Lower lobe of right lung (tissue), 2 donors: ENCODE measurements at regions not wholly inside any gene's neighbourhood (a gene's known extent, or its start where the extent isn't known, plus 50 kb on each side); places are given as distances from the start of the nearest gene placed in this dataset.

Source experiments
- ATAC-seq, 2 donors: fragments of 200-7000 bp; cut with Tn5 transposase; one replicate each; pipeline ENCODE4 v1.9.1; 2020 to 2022; ENCODE audit warnings: mild to moderate bottlenecking in 2 of 2, moderate library complexity in 2 of 2
- DNase-seq: peaks from one replicate; pipeline ENCODE4 v3.0.0-alpha.2; 2020
- H3K27ac ChIP-seq: fragments of 200-600 bp; one replicate; pipeline ENCODE4 v1.8.0; 2022
- H3K27me3 ChIP-seq: fragments of 200-600 bp; one replicate; pipeline ENCODE4 v1.8.0; 2022; ENCODE audit warnings: low read depth
- H3K36me3 ChIP-seq: fragments of 200-600 bp; one replicate; pipeline ENCODE4 v1.8.0; 2022; ENCODE audit warnings: mild to moderate bottlenecking
- H3K4me1 ChIP-seq: fragments of 200-600 bp; one replicate; pipeline ENCODE4 v1.8.0; 2022
- H3K4me3 ChIP-seq: fragments of 200-600 bp; one replicate; pipeline ENCODE4 v1.8.0; 2022; ENCODE audit warnings: mild to moderate bottlenecking
- H3K9me3 ChIP-seq: fragments of 200-600 bp; one replicate; pipeline ENCODE4 v1.8.0; 2022
- intact Hi-C: fragments of 100-400 bp; cut with DNase I; formaldehyde crosslinking; loops from one replicate; pipeline ENCODE4 v1.11.0; 2022
- TF ChIP-seq, protein P1 (sequence below): fragments of 200-600 bp; IDR thresholded peaks from one replicate; pipeline ENCODE4 v1.8.0; 2022; ENCODE audit warnings: antibody characterized with exemption, mild to moderate bottlenecking
- donor health status: DM: no; HTN: yes; CAD: no; lungs with severe emphysema.

DNA sequence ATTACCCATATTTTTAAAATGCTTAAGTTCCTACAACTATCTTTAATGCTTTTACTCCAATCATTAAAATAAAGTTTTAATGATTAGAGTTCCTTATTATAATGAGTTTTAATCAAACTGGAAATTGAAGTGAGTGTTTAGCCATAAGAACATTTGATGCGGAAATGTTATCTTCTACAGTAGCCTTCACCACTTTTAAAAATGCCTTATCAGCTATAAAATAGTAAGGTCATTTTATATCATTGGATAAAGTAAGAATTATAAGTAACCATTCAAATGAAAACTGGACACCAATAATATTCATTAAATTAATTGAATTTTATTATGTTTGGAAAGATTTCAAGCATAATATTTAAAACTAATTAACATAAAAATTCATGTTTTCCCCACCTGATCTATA, 825.0 kb upstream of the ROBO1 start:
- intact Hi-C loops: no loop called here
- ATAC-seq: no peak
- TF ChIP-seq, protein P1, sequence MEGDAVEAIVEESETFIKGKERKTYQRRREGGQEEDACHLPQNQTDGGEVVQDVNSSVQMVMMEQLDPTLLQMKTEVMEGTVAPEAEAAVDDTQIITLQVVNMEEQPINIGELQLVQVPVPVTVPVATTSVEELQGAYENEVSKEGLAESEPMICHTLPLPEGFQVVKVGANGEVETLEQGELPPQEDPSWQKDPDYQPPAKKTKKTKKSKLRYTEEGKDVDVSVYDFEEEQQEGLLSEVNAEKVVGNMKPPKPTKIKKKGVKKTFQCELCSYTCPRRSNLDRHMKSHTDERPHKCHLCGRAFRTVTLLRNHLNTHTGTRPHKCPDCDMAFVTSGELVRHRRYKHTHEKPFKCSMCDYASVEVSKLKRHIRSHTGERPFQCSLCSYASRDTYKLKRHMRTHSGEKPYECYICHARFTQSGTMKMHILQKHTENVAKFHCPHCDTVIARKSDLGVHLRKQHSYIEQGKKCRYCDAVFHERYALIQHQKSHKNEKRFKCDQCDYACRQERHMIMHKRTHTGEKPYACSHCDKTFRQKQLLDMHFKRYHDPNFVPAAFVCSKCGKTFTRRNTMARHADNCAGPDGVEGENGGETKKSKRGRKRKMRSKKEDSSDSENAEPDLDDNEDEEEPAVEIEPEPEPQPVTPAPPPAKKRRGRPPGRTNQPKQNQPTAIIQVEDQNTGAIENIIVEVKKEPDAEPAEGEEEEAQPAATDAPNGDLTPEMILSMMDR: no peak
- no peak overlapping the region for H3K4me3 ChIP-seq
- no peaks in the 10 kb centered on the region for H3K9me3 ChIP-seq
- H3K36me3 ChIP-seq: no peaks in the 10 kb centered on the region
- H3K27me3 ChIP-seq: no peaks in the 10 kb centered on the region
- no peak overlapping the region for H3K27ac ChIP-seq
- no peak for DNase-seq
- H3K4me1 ChIP-seq: no peaks in the 10 kb centered on the region

DNA sequence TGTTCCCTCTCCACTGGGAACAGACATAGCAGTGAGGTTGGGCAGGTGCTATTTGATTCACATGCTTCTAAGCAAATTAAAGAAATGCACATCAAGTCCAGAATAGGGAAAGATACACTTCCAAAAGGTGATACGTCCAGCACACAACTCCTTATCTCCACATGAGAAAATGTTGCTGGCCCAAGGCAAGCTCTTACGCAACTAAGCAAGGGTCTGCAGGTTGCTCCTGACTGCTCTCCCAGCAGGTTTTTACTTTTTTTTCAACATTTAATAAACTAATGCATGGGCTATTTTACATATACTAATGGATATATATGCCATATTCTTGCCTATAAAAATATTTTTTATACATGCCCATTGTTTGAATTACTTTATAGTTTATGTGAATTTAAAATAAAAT, 818.5 kb upstream of the ROBO1 start:
- no peaks in the 10 kb centered on the region for H3K4me1 ChIP-seq
- H3K27ac ChIP-seq: no peak overlapping the region
- TF ChIP-seq, protein P1: no peak
- no peaks in the 10 kb centered on the region for H3K9me3 ChIP-seq
- no peak for ATAC-seq
- H3K27me3 ChIP-seq: no peaks in the 10 kb centered on the region
- DNase-seq: no peak
- intact Hi-C loops: no loop called here
- H3K36me3 ChIP-seq: no peaks in the 10 kb centered on the region
- H3K4me3 ChIP-seq: no peak overlapping the region

DNA sequence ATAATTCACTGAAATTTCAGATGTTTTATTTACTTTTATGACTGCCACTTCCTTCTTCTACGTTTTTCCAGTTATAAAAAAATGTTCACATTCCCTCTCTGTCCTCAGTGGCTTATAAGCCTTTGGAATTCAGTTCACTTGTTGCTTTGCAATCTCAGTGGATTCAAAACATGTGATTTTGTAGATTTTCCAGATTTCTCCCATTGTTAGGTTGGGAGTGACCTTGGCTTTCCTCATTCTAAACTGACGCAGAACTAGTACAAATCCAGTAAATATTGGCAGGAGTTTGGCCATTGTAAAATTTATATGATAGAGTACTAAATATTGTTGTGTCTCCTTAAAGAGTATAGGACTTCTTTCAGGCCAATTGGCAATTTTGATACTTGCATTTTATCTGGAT, 812.3 kb upstream of the ROBO1 start:
- ATAC-seq (no peak), DNase-seq (no peak)
- H3K27me3 ChIP-seq: no peaks in the 10 kb centered on the region
- H3K27ac ChIP-seq: no peak overlapping the region
- H3K4me1 ChIP-seq: no peaks in the 10 kb centered on the region
- TF ChIP-seq, protein P1: no peak
- no peaks in the 10 kb centered on the region for H3K36me3 ChIP-seq
- H3K9me3 ChIP-seq: no peaks in the 10 kb centered on the region
- intact Hi-C loops: no loop called here
- H3K4me3 ChIP-seq: no peak overlapping the region

DNA sequence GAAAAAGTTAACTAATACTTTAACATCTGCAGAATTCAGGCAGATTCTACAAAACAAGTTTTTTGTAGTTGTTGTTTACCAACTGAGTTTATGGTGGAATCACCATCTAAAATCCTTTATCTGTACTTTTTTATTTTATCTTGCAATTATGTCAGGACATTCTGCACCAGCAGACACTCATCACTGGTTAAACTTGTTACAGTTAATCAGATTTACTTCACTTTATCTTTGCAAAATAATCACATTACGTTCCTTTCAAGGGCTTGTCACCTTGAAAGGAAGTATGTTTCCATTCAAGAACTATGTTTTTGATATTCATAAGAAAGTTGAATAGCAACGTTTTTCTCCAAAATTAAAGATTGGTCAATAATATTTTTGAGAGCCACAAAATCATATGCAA, 796.6 kb upstream of the ROBO1 start:
- DNase-seq: no peak
- Histone ChIP-seq H3K36me3 (no peaks in the 10 kb centered on the region), H3K4me3 (no peak overlapping the region), H3K9me3 (no peaks in the 10 kb centered on the region), H3K4me1 (no peaks in the 10 kb centered on the region), H3K27me3 (no peaks in the 10 kb centered on the region), H3K27ac (no peak overlapping the region)
- intact Hi-C loops: no loop called here
- TF ChIP-seq, protein P1: no peak
- ATAC-seq: no peak

DNA sequence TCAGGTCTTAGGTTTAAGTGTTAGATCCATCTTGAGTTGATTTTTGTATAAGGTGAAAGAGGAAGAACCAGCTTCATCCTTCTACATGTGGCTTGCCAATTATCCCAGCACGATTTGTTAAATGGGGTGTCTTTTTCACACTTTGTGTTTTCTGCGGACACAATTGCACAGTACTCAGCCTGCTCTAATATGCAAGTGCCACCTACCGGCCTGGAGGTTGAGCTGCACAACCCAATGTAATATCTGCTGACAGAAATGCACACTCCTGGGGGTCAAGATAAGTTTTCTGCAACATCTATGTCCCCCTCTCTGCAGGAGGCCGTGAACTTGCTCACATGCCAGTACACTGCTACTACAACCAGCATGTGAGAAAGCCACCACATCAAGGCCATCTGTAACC, 791.9 kb upstream of the ROBO1 start:
- intact Hi-C loops: no loop called here
- ATAC-seq: no peak

More for the DNA sequence above, 791.9 kb upstream of the ROBO1 start:
- no peak overlapping the region for H3K4me3 ChIP-seq
- H3K4me1 ChIP-seq: no peaks in the 10 kb centered on the region
- H3K36me3 ChIP-seq: no peaks in the 10 kb centered on the region
- no peak overlapping the region for H3K27ac ChIP-seq
- no peaks in the 10 kb centered on the region for H3K27me3 ChIP-seq
- H3K9me3 ChIP-seq: no peaks in the 10 kb centered on the region
- TF ChIP-seq, protein P1: no peak
- DNase-seq: no peak
